Kasumi-1 (cell line): ENCODE measurements at regions not wholly inside any gene's neighbourhood (a gene's known extent, or its start where the extent isn't known, plus 50 kb on each side); places are given as distances from the start of the nearest gene placed in this dataset.

Source experiments
- DNase-seq, 2 experiments: peaks; one replicate each; lab custom pipeline; 2025; lab: John Stamatoyannopoulos, UW

GRCh38 chr10:36302086-36302485 is 660.0 kb upstream of the FZD8 start:
- no peak for DNase-seq

- DNase-seq = no peak
Observed at GRCh38 chr10:36301539-36301938, 659.4 kb upstream of the FZD8 start.

DNA sequence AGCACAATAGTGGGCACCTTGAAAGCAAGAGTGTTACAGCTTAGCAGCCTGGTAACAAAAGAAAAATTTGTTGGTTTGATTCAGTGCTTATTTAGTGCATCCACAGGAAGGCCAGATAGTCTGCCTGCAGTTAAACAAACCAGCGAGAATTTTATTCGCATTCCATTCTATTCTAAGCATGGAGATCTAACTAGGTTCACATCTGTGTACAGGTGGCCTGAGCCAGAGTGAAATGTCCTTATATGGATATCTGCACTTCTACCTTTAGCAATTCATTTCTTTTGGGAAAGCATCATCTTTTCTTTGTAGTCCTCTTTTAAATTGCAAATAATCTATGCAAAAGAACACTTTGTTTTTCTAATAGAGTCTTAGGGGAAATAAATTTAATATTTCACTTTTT is 659.0 kb upstream of the FZD8 start:
- DNase-seq = no peak

DNA sequence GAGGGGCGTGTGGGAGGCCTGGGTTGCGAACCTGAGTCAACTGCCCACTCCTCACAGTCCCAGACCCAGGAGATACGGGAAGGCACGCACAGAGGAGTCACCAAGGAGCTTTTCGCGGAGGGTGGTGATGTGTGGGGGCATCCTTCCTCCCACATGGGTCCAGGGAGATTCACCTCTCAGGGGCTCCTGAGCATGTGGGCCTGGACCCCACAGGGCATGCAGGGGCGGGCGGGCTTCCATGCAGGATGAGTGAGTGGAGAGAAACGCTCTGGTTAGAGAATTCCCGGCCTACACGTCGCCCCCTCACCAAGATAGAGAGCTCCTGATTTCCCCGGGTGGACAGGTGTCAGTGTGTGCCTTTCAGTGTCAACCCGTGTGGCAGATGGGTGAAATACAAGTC is 641.7 kb upstream of the FZD8 start:
- DNase-seq = no peak

- no peak for DNase-seq
Observed at GRCh38 chr10:36281831-36282331, 639.8 kb upstream of the FZD8 start.

GRCh38 chr10:36280890-36281499 is 638.9 kb upstream of the FZD8 start:
- no peak for DNase-seq

GRCh38 chr10:36280321-36280741 is 638.2 kb upstream of the FZD8 start:
- DNase-seq = no peak

DNA sequence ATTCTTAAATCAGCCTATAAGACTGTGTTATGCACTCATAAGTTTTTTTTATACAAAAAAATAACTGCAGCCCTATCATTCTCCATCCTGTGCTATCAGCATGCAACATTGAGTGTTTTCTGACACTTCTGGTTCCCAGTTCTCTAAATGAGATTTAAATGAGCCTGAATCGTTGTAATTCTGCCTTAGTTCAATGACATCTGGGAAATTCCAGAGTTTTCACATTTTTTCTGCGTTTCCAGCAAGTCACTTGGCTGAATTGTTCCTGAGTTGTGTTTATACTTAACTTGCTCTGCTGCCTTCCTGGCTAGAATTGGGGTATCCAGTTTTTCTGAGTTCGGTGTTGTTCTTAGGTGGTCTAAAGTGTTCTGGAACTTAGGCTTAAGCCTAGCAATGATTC is 636.1 kb upstream of the FZD8 start:
- DNase-seq = no peak

- DNase-seq = no peak
Observed at GRCh38 chr10:36277459-36277858, 635.4 kb upstream of the FZD8 start.

DNA sequence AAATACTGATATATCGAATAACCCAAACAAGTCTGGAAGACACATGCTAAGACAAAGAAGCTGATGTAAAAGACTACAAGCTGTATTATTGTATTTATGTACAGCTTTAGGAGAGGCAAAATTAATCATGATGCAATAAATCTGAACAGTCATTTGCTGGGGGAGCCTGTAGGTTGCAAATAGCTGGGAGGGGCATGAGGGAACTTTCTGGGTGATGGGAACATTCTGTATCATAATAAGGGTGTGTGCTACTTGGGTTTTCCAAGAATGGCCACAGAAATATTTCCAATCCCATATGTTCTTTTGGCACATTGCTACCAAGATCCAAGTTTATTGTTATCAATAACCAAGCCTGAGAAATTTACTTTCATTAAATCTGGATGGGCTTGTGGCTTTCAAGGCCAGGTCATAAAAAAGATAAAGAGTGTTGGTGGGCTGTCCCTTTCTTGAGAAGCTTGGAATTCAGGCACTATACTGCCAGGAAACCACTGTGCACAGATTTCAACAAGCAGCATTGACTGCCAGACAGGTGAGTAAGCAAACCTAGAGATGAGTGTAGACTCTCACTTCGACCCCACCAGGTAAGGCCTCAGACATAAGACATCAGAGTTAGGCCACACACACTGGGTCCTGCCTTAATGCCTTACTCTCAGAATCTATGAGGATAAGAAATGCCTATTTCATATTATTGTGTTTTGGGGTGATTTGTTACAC is 629.7 kb upstream of the FZD8 start:
- no peak for DNase-seq

DNA sequence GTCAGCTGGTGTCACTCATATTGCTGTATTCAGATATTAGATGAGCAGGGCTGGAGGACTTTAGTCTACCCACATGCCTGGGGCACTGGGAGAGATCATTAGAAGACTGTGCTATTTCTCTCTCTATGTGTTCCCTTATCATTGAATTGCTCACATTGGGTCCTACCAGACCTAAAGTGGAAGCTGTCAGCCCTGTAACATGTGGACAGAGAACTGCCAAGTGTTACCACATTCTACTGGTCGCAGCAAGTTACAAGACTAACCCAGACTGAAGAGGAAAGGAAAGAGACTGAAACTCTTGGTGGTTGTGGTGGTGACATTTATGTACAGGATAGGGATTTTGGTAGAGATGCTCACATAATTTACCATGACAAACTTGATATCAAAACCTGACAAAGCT is 627.1 kb upstream of the FZD8 start:
- peak; percentile 17 to 28 for DNase-seq

DNA sequence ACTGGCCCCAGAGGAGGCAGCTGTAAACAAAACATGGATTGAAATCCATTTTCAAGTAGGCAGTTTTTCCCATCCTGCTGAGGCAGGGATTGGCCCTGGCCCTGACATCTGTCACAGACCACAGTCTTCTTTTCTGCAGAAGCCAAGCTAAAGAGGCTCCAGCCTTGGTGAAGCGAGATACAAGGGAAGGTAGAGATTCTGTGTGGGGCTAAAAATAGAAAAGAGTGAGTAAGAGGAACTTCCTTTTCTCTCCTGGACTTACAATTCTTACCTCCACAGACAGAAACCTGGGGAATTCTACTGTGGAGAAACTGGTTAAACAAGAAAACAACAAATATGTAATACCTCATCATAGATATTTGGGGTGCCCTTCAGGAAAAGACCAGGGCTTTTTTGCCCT is 624.8 kb upstream of the FZD8 start:
- DNase-seq = peak in 1 of 2 experiments; percentile 17

- DNase-seq = no peak
Observed at GRCh38 chr10:36265741-36266140, 623.6 kb upstream of the FZD8 start.

DNA sequence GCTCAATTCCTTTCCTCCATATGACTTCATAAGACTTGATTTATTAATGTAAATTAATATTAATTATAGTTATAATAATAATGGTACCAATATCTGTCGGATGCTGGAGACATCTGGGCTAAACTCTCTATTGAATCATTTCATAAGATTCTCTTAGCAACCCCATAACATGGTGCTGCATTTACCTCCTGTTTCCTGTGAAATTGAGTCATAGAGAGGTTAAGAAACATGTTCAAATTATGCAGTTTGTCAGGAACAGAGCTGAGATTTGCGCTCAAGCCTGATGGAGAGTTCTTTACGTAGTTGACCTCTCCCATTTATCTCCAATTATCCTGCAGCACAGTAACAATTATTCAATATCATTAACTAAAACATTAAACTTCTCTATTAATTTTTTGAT is 621.8 kb upstream of the FZD8 start:
- DNase-seq = no peak

GRCh38 chr10:36256948-36257356 is 614.9 kb upstream of the FZD8 start:
- peak; percentile 45 to 47 for DNase-seq

- no peak for DNase-seq
Observed at GRCh38 chr10:36256166-36256565, 614.1 kb upstream of the FZD8 start.

DNA sequence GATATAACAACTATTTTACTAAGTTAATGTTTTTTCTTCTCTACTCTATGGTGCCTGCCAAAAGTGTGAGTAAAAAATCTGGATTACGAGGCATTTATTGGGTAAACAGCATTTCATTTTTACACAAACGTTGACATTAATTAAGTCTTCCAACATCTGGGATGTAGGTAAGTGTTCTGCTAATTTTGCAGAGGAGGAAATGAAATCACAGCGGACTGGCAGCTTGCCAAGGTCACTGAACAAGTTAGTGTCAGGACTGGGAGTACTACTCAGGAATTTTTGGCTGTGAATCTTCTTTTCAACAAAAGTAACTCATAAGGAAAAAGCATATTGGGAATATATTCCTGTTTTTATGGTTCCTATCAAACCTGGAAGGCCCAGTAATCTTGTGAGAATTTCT is 612.1 kb upstream of the FZD8 start:
- no peak for DNase-seq

DNA sequence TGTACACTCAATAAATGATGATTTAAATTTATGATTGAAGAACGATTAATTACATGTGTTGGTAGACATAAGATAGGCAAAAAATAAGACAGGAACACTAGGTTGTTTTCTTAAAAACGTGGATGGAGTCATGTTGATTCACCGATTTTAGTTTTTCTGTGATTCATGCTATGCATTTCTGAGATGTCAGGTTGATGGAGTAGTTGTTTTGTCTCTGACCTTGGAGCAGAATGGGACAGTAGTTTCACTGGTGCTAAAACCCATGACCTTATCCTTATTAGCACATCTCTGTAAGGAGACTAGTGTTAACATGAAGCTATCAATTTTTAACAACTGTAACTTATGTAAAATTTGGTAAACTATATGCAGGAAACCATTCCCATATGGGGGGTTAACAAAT is 611.6 kb upstream of the FZD8 start:
- no peak for DNase-seq

DNA sequence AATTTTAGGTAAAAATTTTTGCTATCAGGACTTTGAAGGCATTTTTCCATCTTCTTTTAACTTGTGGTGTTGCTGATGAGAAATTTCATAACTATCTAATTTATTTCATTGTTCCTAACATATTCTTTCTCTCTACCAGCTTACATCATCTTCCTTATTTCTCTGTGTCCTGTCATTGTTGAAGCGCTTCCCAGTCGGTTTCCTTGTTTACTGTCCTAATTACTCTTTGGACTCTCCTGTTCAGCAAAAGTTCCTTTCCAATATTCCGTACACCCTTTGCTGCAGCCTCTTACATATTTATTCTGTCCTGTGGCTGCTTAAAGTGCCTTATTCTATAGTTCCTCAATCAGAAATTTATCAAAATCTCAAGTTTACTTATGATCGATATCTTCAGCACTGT is 609.0 kb upstream of the FZD8 start:
- no peak for DNase-seq

DNA sequence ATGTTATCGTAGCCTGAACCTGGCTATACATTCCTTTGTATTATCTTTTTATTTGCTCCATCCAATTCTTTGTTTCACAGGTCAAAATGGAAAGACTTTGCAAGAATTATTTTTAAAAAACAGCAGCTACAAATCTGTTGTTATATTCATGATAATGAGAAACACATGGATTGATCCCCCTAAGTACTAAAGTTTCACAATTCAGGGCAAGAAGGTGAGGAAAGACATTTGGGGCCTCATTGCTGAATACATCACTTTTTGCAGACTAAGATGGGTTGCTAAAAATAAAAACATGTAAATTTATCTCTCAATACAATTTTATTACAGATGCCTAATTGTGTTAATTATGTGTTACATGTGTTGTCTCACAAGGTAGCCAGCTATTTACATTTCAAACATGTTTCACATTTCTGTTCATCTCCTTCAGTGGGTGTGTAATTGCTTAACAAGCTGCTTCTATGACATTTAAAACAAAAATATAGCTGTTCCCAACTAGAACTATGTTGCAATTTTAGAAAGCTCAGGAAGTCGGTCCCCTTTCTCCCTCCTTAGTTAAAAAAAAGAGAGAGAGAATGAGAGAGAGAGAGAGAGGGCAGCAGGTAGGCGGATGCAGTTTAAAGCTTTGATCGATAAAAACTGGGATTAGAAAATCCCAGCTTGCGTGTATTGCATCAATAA is 606.3 kb upstream of the FZD8 start:
- DNase-seq = no peak

GRCh38 chr10:36247478-36247877 is 605.4 kb upstream of the FZD8 start:
- no peak for DNase-seq

DNA sequence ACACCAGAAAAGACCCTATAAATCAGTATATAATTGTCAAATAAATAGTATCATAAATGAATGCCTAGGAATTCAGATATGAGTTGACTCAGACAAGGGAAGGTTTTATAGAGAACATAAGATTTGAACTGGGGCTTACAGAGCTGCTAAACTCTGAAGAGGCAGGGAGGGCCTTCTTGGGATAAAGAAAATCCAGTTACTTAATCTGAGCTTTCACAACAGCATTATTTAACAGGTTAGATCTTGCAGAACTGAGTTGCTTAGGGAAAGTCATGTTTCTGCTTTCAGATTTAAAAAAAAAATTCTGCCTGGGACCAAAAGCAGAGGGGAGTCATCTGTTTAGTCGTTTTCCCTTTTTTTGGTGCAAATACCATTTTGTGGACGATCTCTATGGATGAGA is 594.8 kb upstream of the FZD8 start:
- no peak for DNase-seq

GRCh38 chr10:36236341-36236740 is 594.2 kb upstream of the FZD8 start:
- no peak for DNase-seq
